B cell (primary cell): ENCODE measurements at regions not wholly inside any gene's neighbourhood (a gene's known extent, or its start where the extent isn't known, plus 50 kb on each side); places are given as distances from the start of the nearest gene placed in this dataset.

Experiments
- ATAC-seq: fragments of 200-7000 bp; cut with Tn5 transposase; one replicate; pipeline ENCODE4 v1.10.0; 2021; ENCODE audit warnings: low read depth, mild to moderate bottlenecking, moderate number of reproducible peaks, moderate library complexity
- CTCF ChIA-PET: fragments of 350-600 bp; sonication (Branson Sonifier 250); formaldehyde crosslinking; loops from one replicate; lab custom pipeline; 2021; ENCODE audit warnings: antibody characterized with exemption, inconsistent platforms; lab: Charles Lee
- POLR2A ChIA-PET: fragments of 350-600 bp; sonication (Branson Sonifier 250); formaldehyde crosslinking; loops from one replicate; lab custom pipeline; 2021; ENCODE audit warnings: antibody characterized with exemption; lab: Charles Lee
- DNase-seq: peaks from one replicate; pipeline ENCODE4 v3.0.0; 2013
- H2AFZ ChIP-seq: 2 replicates; pipeline ENCODE4 v1.6.1; 2012; ENCODE audit warnings: mild to moderate bottlenecking, low read depth, low read length; ENCODE audit not compliant: insufficient read depth, poor library complexity, severe bottlenecking
- H3K27ac ChIP-seq, 2 donors: 1 replicate in 1 of 2; 2 replicates in 1 of 2; pipeline ENCODE4 v1.5.1; 2012 to 2013; ENCODE audit warnings: low read length in 2 of 2, mild to moderate bottlenecking in 2 of 2, moderate library complexity in 1 of 2
- H3K27me3 ChIP-seq, 4 experiments: fragments of 200-600 bp in 1 of 4; sonication (generic) in 1 of 4; replicated peaks in 1 of 4; 1 replicate in 2 of 4; 2 replicates in 2 of 4; pipeline versions ENCODE4 v1.6.1 to v1.7.0; 2013 to 2016; ENCODE audit warnings: low read length in 3 of 4, mild to moderate bottlenecking in 2 of 4, mixed read lengths in 1 of 4, moderate library complexity in 1 of 4; ENCODE audit not compliant: insufficient read depth in 4 of 4, control insufficient read depth in 3 of 4; ENCODE audit errors: control extremely low read depth in 1 of 4
- H3K36me3 ChIP-seq, 2 experiments: replicated peaks in 1 of 2; 1 replicate in 1 of 2; 2 replicates in 1 of 2; pipeline versions ENCODE4 v1.6.1 to v1.7.1; 2013; ENCODE audit warnings: low read length in 1 of 2; ENCODE audit not compliant: insufficient read depth in 2 of 2, control insufficient read depth in 1 of 2; ENCODE audit errors: control extremely low read depth in 1 of 2, extremely low read depth in 1 of 2
- H3K4me1 ChIP-seq, 2 donors: fragments of 200-600 bp in 1 of 2; sonication (generic) in 1 of 2; 1 replicate in 1 of 2; 2 replicates in 1 of 2; pipeline versions ENCODE4 v1.5.1 to v1.6.1; 2013 to 2017; ENCODE audit warnings: low read length in 2 of 2; ENCODE audit not compliant: control insufficient read depth in 2 of 2, insufficient read depth in 2 of 2
- H3K4me2 ChIP-seq: replicated peaks from 2 replicates; pipeline ENCODE3; 2012; ENCODE audit warnings: mild to moderate bottlenecking, low read depth, low read length; ENCODE audit not compliant: poor library complexity, severe bottlenecking
- H3K4me3 ChIP-seq, 5 experiments: fragments of 200-600 bp in 1 of 5; sonication (generic) in 1 of 5; 1 replicate in 3 of 5; 2 replicates in 2 of 5; pipeline versions ENCODE4 v1.5.1 to v1.7.0; 2011 to 2016; ENCODE audit warnings: low read length in 4 of 5, mild to moderate bottlenecking in 4 of 5, low read depth in 2 of 5, control low read depth in 1 of 5, moderate library complexity in 1 of 5; ENCODE audit not compliant: insufficient read depth in 1 of 5; ENCODE audit errors: control extremely low read depth in 1 of 5, extremely low read depth in 1 of 5
- H3K79me2 ChIP-seq: fragments of 200-600 bp; sonication (generic); one replicate; pipeline ENCODE4 v1.6.0; 2016; ENCODE audit warnings: low read length; ENCODE audit not compliant: control insufficient read depth, insufficient read depth
- H3K9ac ChIP-seq: fragments of 200-600 bp; sonication (generic); 2 replicates; pipeline ENCODE4 v1.6.1; 2017; ENCODE audit warnings: mild to moderate bottlenecking, low read length, moderate library complexity
- H3K9me3 ChIP-seq, 3 donors: one replicate each; pipeline versions ENCODE4 v1.6.1 to v1.7.1; 2013; ENCODE audit warnings: low read length in 2 of 3; ENCODE audit not compliant: control insufficient read depth in 2 of 3, insufficient read depth in 1 of 3; ENCODE audit errors: control extremely low read depth in 1 of 3
- H4K20me1 ChIP-seq: 2 replicates; pipeline ENCODE4 v1.6.0; 2012; ENCODE audit warnings: mild to moderate bottlenecking, low read length; ENCODE audit not compliant: insufficient read depth, control insufficient read depth, poor library complexity, severe bottlenecking
- H3K27ac Mint-ChIP-seq: one replicate; pipeline ENCODE4 v1.8.0; 2021; ENCODE audit warnings: mixed read lengths
- H3K27me3 Mint-ChIP-seq: one replicate; pipeline ENCODE4 v1.8.0; 2021; ENCODE audit warnings: mixed read lengths
- H3K4me1 Mint-ChIP-seq: one replicate; pipeline ENCODE4 v1.8.0; 2021; ENCODE audit warnings: mixed read lengths
- H3K4me3 Mint-ChIP-seq: one replicate; pipeline ENCODE4 v1.8.0; 2021; ENCODE audit warnings: mixed read lengths
- H3K9me3 Mint-ChIP-seq: one replicate; pipeline ENCODE4 v1.8.0; 2022; ENCODE audit warnings: mixed read lengths; ENCODE audit not compliant: insufficient read depth
- CTCF ChIP-seq: fragments of 200-600 bp; IDR thresholded peaks from one replicate; pipeline ENCODE4 v1.8.0; 2022; ENCODE audit warnings: antibody characterized with exemption, mild to moderate bottlenecking
- EZH2 ChIP-seq: IDR thresholded peaks from 2 replicates; pipeline ENCODE4 v1.6.1; 2012; ENCODE audit warnings: borderline replicate concordance, low read depth, mild to moderate bottlenecking, moderate library complexity, low read length; ENCODE audit not compliant: insufficient read depth, poor library complexity, severe bottlenecking
- WGBS: methylation state at CpG from one replicate; pipeline ENCODE4 v1.1.5; 2013; ENCODE audit warnings: missing lambda C conversion rate; ENCODE audit not compliant: insufficient coverage; 5-methylcytosine and 5-hydroxymethylcytosine counted together
- intact Hi-C: fragments of 100-400 bp; cut with micrococcal nuclease; formaldehyde crosslinking; loops from one replicate; pipeline ENCODE4 v1.10.0; 2022

- Histone ChIP-seq H2AFZ (no peak overlapping the region), H3K4me1 (no peaks in the 10 kb centered on the region), H3K4me3 (no peak overlapping the region), H3K4me2 (no peak overlapping the region), H4K20me1 (no peaks in the 10 kb centered on the region), H3K27ac (no peak overlapping the region), H3K9ac (no peak overlapping the region), H3K36me3 (no peaks in the 10 kb centered on the region), H3K79me2 (no peaks in the 10 kb centered on the region), H3K9me3 (no peaks in the 10 kb centered on the region), H3K27me3 (no peaks in the 10 kb centered on the region)
- peaks cover 18% of the 10 kb centered on the region for H3K27me3 Mint-ChIP-seq
- H3K4me1 Mint-ChIP-seq, result no peaks in the 10 kb centered on the region
- CTCF ChIA-PET, result no interaction called here
- 88% methylated on average over 10 of the region's 10 CpGs for WGBS
- intact Hi-C loops, result no loop called here
- POLR2A ChIA-PET, result no interaction called here
- ATAC-seq, result no peak
- no peak for TF ChIP-seq CTCF
- TF ChIP-seq EZH2, result no peak
- no peak for DNase-seq
- no peak overlapping the region for H3K4me3 Mint-ChIP-seq
- no peaks in the 10 kb centered on the region for H3K9me3 Mint-ChIP-seq
- H3K27ac Mint-ChIP-seq, result no peak overlapping the region
These were observed 170.4 kb downstream of the WSCD1 start for GRCh38 chr17:6240601-6241000.

- no peaks in the 10 kb centered on the region for H3K4me1 Mint-ChIP-seq
- no peaks in the 10 kb centered on the region for H3K9me3 Mint-ChIP-seq
- no peak overlapping the region for H3K4me3 Mint-ChIP-seq
- ATAC-seq (no peak), DNase-seq (no peak)
- no peak overlapping the region for H3K27ac Mint-ChIP-seq
- intact Hi-C loops, result no loop called here
- no peaks in the 10 kb centered on the region for H3K27me3 ChIP-seq
- H3K79me2 ChIP-seq, result no peaks in the 10 kb centered on the region
- no peaks in the 10 kb centered on the region for H3K4me1 ChIP-seq
- POLR2A ChIA-PET, result no interaction called here
- WGBS, result 75% methylated on average over 3 of the region's 3 CpGs
- no peaks in the 10 kb centered on the region for H4K20me1 ChIP-seq
- H3K36me3 ChIP-seq, result no peaks in the 10 kb centered on the region
- H2AFZ ChIP-seq, result no peak overlapping the region
- no peak overlapping the region for H3K4me3 ChIP-seq
- H3K9ac ChIP-seq, result no peak overlapping the region
- H3K27ac ChIP-seq, result no peak overlapping the region
- TF ChIP-seq EZH2 (no peak), CTCF (no peak)
- H3K4me2 ChIP-seq, result no peak overlapping the region
- no peaks in the 10 kb centered on the region for H3K9me3 ChIP-seq
- CTCF ChIA-PET, result no interaction called here
- peaks cover 18% of the 10 kb centered on the region for H3K27me3 Mint-ChIP-seq
These were observed 169.8 kb downstream of the WSCD1 start for GRCh38 chr17:6240001-6240400.
